GM21515 (cell line): ENCODE measurements at regions not wholly inside any gene's neighbourhood (a gene's known extent, or its start where the extent isn't known, plus 50 kb on each side); places are given as distances from the start of the nearest gene placed in this dataset.
"Not testable (repeated sequence)": the region's sequence is repeated elsewhere in the genome, so short reads cannot be mapped to it uniquely, and the experiment has no call there.

Experiments
- ATAC-seq: cut with Tn5 transposase; IDR thresholded peaks from one replicate; pipeline ENCODE4 v1.9.1; 2021; ENCODE audit not compliant: unreplicated experiment

DNA sequence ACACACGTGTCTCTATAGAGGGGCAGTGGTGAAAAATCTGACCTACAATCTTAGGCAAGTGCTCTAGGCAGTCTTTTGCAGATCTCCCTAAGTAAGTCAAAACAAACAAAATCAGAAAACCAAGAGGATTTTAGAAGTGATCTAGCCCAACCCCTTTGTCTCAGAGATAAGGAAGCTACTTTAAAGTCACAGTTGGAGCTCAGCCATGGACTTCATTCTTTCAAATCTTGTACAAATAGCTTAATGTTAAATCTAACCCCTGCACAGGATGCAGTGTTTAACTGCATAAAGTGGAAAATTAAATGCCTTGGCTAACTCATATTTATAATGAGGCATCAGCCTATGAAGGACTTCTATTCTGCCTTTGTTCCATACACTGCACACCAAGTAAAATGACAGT is 135.1 kb upstream of the RFX3 start:
- no peak for ATAC-seq

DNA sequence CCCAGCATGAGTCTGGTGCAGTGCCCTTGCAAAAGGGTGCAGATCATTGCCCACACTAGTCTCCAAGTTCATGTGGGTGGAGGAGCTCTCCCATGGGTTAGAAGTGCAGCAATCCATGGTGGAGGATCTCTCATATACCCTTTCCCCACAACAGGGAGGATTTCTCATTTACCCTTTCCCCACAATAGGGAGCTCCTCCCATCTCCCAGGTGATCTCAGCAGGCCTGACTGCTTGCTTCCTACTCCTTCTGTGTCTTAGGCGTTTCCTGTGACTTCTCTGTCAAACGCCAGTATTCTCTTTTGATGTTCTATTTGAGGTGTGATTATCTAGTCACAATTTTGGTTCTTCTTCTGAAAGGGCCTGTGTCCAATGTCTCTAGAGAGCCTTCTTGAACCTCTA is 133.8 kb upstream of the RFX3 start:
- no peak for ATAC-seq

DNA sequence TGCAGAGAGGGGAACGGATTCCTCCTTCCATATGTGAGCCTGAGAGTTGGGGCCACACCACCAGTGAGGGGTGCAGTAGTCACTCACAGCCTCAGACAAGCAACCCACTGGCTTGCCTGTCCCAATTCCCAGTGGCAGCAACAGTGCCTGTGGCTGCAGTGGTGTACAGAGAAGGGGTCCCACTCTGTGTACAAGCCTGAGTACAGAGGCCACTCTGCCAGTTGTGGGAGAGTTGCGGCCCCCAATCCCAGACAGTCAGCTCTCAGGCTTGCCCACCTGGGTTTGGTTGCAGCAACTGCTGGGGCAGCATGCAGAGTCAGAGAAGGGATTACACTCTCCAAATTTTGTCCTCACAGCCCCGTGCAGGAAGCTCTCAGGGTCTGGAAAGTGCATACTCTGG is 133.2 kb upstream of the RFX3 start:
- no peak for ATAC-seq

DNA sequence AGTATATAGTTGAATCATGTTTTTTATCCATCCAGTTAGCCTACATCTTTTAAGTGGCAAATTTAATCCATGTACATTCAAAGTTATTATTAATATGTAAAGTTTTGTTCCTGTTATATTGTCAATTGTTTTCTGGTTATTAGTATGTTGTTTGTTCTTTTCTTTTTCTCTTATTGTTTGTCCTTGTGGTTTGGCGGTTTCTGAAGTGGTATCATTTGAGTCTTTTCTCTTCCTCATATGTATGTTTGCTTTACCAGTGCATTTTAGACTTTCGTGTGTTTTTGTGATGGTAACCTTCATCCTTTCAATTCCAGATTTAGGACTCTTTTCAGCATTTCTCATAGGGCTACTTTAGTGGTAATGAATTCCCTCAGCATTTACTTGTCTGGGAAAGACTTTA is 130.4 kb upstream of the RFX3 start:
- ATAC-seq = no peak

DNA sequence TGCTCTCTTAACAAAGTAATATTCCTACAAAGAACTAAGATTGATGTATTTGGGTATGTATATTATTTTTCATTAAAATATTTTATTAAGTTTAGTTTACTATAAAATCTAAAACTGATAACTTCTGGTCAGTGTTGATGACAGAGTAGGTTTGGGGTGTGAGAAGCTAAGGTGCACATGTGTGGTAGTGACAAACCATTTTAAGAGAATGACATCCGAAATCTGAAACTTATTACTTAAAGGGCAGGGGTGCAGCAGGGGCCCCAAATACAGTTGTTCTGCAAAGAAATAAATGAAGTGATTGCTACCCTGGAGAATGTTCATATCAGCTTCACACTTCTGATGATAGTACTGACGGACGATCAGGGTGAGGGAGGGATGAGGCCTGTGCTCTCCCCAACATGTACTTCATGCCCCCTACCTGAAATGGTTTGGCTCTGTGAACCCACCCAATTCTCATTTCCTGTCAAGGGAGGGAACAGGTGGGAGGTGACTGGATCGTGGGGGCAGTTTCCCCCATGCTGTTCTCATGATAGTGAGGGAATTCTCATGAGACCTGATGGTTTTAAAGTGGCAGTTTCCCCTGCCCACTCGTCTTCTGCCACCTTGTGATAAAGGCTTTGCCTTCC is 125.3 kb upstream of the RFX3 start:
- no peak for ATAC-seq

DNA sequence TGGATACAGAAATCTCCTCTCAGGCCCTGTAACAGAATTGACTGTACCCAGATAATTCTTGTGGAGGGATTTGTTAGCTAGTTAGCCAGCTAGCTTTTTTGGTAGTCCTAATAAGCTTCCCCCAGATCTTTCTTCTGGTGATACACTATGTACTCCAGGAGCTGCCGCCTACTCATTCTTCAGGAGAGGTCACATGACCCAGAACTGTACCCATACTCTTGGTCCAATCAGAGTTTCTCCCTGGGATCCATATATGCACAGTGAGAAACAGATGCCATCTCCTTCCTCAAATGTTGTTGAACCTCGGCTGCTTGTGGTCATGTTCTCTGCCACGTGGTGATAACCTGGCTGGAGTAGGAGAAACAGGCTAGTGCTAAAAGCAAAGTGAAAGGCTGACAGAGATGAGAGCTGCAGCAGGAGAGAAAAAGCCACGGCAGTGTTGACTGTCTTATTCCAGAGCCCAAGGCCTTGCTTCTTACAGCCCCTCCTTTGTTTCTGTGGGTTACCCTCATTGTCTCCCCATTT is 123.0 kb upstream of the RFX3 start:
- no peak for ATAC-seq

DNA sequence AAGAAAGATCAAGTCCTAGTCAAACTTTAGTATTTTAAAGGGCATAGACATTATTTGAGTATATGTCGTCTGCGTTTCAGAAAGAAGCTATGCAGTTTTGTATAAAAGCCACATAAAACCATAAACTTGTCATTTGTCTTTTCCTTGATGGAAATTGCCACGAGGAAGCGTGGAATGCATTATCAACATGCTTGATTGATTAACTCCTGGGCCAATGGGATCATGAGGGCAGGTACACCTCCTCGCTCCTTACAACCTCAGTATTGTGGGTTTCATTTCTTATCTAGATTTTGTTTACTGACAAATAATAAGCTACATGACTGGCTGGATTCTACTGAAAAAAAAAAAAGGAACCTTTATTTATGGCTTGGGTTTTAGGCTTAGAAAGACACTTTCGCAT is 122.5 kb upstream of the RFX3 start:
- ATAC-seq = no peak

DNA sequence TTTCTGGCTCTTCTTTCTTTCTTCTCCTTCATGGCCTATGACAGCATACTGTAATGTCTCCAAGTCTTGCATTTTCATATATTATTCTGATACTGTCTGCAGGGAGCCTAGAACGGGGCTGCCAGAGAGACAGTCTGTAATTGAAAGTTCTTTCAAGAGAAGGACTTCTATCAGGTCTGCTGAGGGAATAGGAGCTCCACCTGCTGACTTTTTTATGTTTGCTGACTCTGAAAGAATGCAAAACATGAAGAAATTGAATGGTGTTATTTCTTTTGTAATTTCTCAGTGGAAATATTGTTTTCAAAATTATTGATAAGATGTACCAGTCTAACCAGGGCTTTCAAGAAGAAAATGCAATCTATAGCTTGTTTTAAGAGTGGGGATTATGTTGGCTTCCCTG is 121.9 kb upstream of the RFX3 start:
- ATAC-seq = no peak

DNA sequence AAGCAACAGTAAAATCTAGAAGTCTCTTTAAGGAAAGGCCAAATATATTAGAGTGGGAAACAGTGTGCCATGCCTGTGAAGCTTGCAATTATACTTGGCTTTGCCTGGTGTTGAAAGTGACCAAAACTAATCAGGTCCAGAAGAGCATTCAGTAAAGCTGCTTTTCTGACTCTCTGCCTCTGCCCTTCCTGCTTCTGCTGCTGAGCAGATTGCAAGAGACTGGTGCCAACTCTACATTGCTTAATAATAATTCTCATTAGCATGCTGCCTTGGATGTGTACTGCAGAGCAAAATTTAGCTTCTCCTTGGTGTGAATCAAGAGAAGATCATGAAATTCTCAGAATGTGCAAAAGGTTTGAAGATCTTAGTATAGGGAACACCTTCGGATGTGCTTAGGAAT is 120.4 kb upstream of the RFX3 start:
- no peak for ATAC-seq

DNA sequence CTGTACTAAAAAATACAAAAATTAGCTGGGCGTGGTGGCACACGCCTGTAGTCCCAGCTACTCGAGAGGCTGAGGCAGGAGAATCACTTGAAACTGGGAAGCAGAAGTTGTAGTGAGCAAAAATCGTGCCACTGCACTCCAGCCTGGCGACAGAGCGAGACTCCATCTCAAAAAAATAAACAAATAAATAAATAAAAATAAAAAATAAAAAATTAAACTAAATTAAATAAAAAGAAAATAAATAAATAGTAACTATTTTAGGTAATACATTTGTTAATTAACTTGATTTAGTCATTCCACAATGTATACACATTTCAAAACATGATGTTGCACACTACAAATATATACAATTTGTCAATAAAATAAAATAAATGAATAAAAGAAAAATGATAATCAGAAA is 116.3 kb upstream of the RFX3 start:
- ATAC-seq = not testable (repeated sequence)

DNA sequence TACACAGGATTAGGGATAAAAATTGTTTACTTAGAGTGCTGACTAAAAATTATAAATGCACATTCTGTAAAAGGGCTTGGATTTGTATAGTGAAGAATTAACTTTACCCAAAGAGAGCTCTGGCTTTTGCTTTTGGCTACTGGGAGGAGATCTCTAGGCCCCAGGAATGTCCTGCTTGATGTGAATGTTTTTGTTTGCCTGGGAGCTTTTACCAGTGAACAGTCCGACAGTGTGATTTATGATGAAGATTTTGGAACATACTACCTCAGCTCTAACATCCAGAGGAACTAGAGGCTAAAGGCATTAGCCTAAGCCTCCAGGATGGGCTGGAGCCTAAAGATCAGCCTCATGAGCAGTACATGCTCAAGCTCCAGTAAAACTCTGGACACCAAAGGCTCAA is 103.7 kb upstream of the RFX3 start:
- no peak for ATAC-seq

DNA sequence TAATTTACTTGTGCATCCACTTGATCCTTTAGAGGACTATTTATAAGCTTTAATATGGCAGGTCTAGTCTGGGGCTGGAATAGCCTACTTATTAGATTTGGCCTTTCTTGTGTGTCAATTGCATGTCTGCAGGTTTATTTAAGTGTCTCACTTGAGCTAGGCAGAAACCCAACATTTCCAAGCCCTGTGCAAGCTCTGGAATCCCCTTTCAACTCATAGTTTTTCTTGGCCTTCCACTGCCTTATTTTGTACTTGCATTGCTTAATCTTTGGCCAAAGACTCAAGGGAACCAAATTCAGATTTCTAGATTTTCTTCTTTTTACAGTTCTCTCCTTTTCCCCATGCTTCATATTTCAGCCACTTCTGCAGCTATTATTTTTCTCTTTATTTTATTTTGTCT is 102.4 kb upstream of the RFX3 start:
- ATAC-seq = no peak

DNA sequence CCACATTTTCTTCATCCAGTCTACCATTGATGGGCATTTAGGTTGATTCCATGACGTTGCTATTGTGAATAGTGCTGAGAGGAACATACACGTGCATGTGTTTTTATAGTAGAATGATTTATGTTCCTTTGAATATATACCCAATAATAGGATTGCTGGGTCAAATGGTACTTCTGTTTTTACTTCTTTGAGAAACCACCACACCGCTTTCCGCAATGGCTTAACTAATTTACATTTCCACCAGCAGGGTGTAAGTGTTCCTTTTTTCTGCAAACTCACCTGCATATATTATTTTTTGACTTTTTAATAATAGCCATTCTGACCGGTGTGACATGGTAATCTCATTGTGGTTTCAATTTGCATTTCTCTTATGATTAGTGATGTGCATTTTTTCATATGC is 82.2 kb upstream of the RFX3 start:
- peak; percentile 74 for ATAC-seq

DNA sequence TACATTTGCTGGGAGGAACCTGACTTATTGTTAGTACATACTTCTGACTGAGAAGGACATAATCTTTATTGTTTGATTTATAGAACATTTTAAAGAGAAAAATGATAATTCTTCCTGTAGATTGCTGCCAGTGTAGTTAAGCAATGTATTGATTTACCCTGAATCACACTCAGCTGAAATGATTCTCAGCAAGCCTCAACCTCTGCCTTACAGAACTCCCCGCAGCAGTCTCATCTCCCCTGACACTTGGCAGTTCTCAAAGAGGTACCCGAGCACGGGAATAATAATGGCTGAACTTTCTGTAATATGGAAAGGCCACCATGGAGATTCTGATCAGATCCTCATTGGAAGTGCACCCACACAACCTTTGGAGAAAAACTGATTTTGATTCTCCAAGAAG is 74.9 kb upstream of the RFX3 start:
- ATAC-seq = no peak

DNA sequence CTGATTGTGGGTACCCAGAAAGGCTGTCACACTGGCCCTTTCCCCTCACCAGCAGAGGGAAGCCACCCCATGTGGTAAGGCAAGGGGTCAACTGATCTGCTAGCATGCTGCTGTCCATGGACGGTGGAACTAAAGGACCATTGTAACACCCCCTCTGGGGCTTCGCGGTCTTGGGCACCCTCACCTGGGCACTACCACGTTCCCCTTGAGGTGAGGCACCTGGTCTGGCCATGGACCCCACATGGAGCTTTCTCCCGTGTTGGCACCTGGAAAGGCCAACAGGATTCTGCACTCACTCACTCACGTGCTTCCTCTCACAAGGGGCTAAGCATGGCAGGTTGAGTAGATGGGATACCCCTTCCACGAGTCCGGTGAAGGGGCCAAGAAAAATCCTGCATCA is 72.0 kb upstream of the RFX3 start:
- ATAC-seq = no peak

DNA sequence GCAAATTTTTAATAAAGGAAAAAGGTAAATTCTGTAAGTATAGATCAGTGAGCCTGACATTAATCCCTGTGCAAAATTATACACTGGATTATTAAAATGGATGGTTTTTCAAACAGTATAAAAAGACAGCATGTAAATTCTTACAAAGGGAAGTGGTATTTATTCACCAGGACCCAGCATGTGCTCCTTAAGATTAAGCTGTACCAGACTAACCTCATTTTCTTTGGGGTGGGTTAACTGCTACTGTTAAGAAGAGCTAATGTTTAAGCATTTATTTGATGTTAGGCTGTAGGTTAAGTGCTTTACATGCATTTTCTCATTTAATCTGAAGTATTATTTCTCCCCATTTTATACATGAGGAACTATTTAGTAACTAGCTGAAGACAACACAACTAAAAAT is 60.3 kb upstream of the RFX3 start:
- no peak for ATAC-seq

DNA sequence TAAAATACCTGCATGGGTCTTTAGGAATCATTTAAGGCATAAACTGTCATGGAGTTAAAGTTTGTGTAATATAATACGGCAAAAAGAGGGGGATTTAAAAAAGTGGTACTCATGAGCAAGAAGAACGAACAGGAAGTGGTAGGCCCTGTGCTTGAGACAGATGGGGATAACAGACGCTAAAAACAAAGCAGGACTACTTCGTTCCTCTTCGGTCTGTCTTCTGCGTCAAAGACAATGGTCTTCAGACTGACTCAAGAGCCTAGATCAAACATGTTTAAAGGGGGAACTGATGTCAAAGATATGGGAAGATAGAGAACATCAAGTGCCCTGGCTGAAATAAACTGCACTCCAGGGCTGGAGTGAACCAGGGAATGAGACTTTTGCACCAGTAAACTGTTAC is 59.8 kb upstream of the RFX3 start:
- ATAC-seq = no peak

DNA sequence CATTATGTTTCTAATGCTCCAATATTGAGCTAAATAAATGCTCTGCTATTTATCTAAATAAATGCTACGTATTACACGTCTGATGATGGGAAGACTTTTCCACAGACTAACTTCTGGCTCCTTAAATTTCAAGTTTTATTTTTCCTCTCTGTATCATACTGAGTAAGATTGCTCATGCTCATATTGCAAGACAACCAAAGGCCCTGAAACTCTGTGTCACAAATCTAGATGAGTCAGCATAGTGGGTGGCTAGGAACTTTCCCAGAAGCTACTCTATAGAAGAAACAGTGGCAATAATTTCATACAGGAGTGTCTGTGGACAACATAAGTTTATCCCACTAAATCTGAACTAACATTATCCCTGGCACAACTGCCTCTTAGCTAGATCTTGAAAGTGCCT is 53.0 kb upstream of the RFX3 start:
- no peak for ATAC-seq

DNA sequence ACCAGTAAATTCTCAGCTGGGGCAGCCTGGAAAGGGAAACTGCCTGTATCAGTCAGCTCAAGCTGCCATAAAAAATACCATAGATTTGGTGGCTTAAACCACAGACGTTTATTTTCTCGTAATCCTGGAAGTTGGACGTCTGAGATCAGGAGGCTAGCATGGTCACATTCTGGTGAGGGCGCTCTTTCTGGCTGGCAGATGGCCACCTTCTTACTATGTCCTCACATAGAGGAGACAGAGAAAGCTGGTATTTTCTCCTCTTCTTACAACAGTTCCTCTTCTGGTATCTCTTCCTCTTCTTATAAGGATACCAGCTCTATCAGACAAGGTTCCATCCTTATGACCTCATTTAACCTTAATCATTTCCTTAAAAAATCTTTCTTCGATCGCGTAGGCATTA is 50.5 kb upstream of the RFX3 start:
- no peak for ATAC-seq

DNA sequence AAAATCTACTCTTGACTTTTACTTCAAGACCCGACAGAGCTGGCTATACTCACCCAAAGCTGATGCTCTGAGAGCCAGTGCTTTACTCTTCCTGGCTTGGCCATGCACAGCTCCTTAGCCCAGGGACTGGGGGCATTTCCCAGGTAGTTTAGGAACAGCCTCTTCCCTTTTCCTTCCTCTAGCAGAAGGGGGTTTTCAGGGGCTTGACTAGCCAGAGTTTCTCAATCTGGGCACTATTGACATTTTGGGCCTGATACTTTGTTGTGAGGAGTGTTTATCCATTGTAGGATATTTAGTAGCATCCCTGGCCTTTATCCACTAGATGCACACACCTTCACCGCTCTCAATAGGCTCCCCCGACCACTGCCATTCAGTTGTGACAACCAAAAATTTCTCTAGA is 50.0 kb upstream of the RFX3 start:
- no peak for ATAC-seq
